Hepatocyte (in vitro differentiated cells): ENCODE measurements at regions not wholly inside any gene's neighbourhood (a gene's known extent, or its start where the extent isn't known, plus 50 kb on each side); places are given as distances from the start of the nearest gene placed in this dataset.

ENCODE experiments used
- DNase-seq: peaks from one replicate; pipeline ENCODE4 v3.0.0-alpha.2; 2016; ENCODE audit warnings: low spot score
- H2AFZ ChIP-seq: fragments of 200-600 bp; sonication (generic); 2 replicates; pipeline ENCODE4 v1.6.0; 2016; ENCODE audit warnings: antibody characterized with exemption, mild to moderate bottlenecking
- H3K27ac ChIP-seq: fragments of 200-600 bp; sonication (generic); 2 replicates; pipeline ENCODE4 v1.5.1; 2016; ENCODE audit warnings: mild to moderate bottlenecking
- H3K27me3 ChIP-seq: fragments of 200-600 bp; sonication (generic); 2 replicates; pipeline ENCODE4 v1.6.1; 2016
- H3K36me3 ChIP-seq: fragments of 200-600 bp; sonication (generic); replicated peaks from 2 replicates; pipeline ENCODE4 v1.5.1; 2016; ENCODE audit warnings: low read depth; ENCODE audit not compliant: insufficient read depth
- H3K4me1 ChIP-seq: fragments of 200-600 bp; sonication (generic); 2 replicates; pipeline ENCODE4 v1.5.1; 2016; ENCODE audit warnings: mild to moderate bottlenecking, moderate library complexity; ENCODE audit not compliant: insufficient read depth
- H3K4me2 ChIP-seq: fragments of 200-600 bp; sonication (generic); 2 replicates; pipeline ENCODE4 v1.6.0; 2016
- H3K4me3 ChIP-seq: fragments of 200-600 bp; sonication (generic); 2 replicates; pipeline ENCODE4 v1.5.1; 2016; ENCODE audit warnings: mild to moderate bottlenecking
- H3K79me2 ChIP-seq: fragments of 200-600 bp; sonication (generic); 2 replicates; pipeline ENCODE4 v1.6.0; 2017; ENCODE audit warnings: mild to moderate bottlenecking
- H3K9me2 ChIP-seq: fragments of 200-600 bp; sonication (generic); replicated peaks from 2 replicates; pipeline ENCODE4 v1.6.0; 2017; ENCODE audit warnings: mild to moderate bottlenecking; ENCODE audit not compliant: insufficient read depth
- H3K9me3 ChIP-seq: fragments of 200-600 bp; sonication (generic); 2 replicates; pipeline ENCODE4 v1.5.1; 2016; ENCODE audit warnings: low read depth, mild to moderate bottlenecking
- H4K20me1 ChIP-seq: fragments of 200-600 bp; sonication (generic); 2 replicates; pipeline ENCODE4 v1.6.0; 2016; ENCODE audit warnings: mild to moderate bottlenecking; ENCODE audit not compliant: insufficient read depth, poor library complexity, severe bottlenecking
- CTCF ChIP-seq: fragments of 200-600 bp; sonication (generic); IDR thresholded peaks from 2 replicates; pipeline ENCODE4 v1.5.1; 2016; ENCODE audit warnings: antibody characterized with exemption, mild to moderate bottlenecking; ENCODE audit not compliant: poor library complexity
- EZH2 ChIP-seq: fragments of 200-600 bp; sonication (generic); IDR thresholded peaks from 2 replicates; pipeline ENCODE4 v1.6.1; 2016; ENCODE audit warnings: antibody characterized with exemption, mild to moderate bottlenecking, borderline replicate concordance
- EZH2phosphoT487 ChIP-seq: fragments of 200-600 bp; sonication (generic); IDR thresholded peaks from one replicate; pipeline ENCODE4 v1.6.1; 2018; ENCODE audit warnings: antibody characterized with exemption, mild to moderate bottlenecking, low read depth, moderate library complexity; ENCODE audit not compliant: unreplicated experiment, severe bottlenecking
- WGBS: methylation state at CpG from one replicate; pipeline ENCODE4 v1.1.6; 2016; ENCODE audit warnings: low lambda C conversion rate; ENCODE audit errors: missing lambda C conversion rate; 5-methylcytosine and 5-hydroxymethylcytosine counted together

GRCh38 chrX:84932814-84933213 lies 70.9 kb upstream of the APOOL start:
- TF ChIP-seq EZH2 = no peak
- DNase-seq = no peak
- Histone ChIP-seq H3K4me2 (no peak overlapping the region), H3K79me2 (no peaks in the 10 kb centered on the region), H3K9me3 (no peaks in the 10 kb centered on the region), H3K4me1 (no peaks in the 10 kb centered on the region), H4K20me1 (no peaks in the 10 kb centered on the region), H3K36me3 (no peaks in the 10 kb centered on the region), H3K4me3 (no peak overlapping the region), H2AFZ (no peak overlapping the region), H3K27me3 (no peaks in the 10 kb centered on the region), H3K27ac (no peak overlapping the region), H3K9me2 (no peaks in the 10 kb centered on the region)

GRCh38 chrX:84933956-84934556 lies 69.6 kb upstream of the APOOL start:
- WGBS = 90% methylated on average over 26 of the region's 46 CpGs
- TF ChIP-seq EZH2phosphoT487 = no peak
- no peak for TF ChIP-seq EZH2
- TF ChIP-seq CTCF = no peak
- Histone ChIP-seq H3K27me3 (no peaks in the 10 kb centered on the region), H3K9me2 (no peaks in the 10 kb centered on the region), H4K20me1 (no peaks in the 10 kb centered on the region), H3K9me3 (no peaks in the 10 kb centered on the region), H3K27ac (no peak overlapping the region), H3K4me2 (no peak overlapping the region), H3K36me3 (no peaks in the 10 kb centered on the region), H3K79me2 (no peaks in the 10 kb centered on the region), H2AFZ (no peak overlapping the region), H3K4me1 (no peaks in the 10 kb centered on the region), H3K4me3 (no peak overlapping the region)
- DNase-seq = no peak
